ENCODE measurements at regions not wholly inside any gene's neighbourhood (a gene's known extent, or its start where the extent isn't known, plus 50 kb on each side); places are given as distances from the start of the nearest gene placed in this dataset.

DNA sequence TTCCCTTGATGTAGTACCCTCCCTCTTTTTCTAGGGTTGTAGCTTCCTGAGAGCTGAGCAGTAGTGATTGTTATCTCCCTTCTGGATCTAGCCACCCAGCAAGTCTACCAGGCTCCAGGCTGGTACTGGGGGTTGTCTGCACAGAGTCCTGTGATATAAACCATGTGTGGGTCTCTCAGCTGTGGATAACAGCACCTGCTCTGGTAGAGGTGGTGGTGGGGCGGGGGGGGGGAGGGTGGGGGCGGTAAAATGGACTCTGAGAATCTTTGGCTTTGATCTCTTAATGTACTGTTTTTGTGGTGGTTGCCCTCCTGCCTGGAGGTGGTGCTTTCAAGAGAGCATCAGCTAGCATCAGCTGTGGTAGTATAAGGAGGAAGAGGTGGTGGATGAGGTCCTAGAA lies 302.0 kb upstream of the CHRM2 start:
- no peak for TF ChIP-seq EZH2 (IDR thresholded peaks at IDR 0.05; ENCODE audit: low read depth)
- TF ChIP-seq, protein P1, sequence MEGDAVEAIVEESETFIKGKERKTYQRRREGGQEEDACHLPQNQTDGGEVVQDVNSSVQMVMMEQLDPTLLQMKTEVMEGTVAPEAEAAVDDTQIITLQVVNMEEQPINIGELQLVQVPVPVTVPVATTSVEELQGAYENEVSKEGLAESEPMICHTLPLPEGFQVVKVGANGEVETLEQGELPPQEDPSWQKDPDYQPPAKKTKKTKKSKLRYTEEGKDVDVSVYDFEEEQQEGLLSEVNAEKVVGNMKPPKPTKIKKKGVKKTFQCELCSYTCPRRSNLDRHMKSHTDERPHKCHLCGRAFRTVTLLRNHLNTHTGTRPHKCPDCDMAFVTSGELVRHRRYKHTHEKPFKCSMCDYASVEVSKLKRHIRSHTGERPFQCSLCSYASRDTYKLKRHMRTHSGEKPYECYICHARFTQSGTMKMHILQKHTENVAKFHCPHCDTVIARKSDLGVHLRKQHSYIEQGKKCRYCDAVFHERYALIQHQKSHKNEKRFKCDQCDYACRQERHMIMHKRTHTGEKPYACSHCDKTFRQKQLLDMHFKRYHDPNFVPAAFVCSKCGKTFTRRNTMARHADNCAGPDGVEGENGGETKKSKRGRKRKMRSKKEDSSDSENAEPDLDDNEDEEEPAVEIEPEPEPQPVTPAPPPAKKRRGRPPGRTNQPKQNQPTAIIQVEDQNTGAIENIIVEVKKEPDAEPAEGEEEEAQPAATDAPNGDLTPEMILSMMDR (conservative IDR thresholded peaks at IDR 0.05), result no peak

Data from PC-9 (cell line).